GM12801 (cell line): ENCODE measurements at regions not wholly inside any gene's neighbourhood (a gene's known extent, or its start where the extent isn't known, plus 50 kb on each side); places are given as distances from the start of the nearest gene placed in this dataset.

Experiments used
- CTCF ChIP-seq: IDR thresholded peaks from one replicate; pipeline ENCODE4 v1.5.1; 2011; ENCODE audit warnings: control low read depth; ENCODE audit not compliant: insufficient read length; ENCODE audit errors: extremely low read depth

DNA sequence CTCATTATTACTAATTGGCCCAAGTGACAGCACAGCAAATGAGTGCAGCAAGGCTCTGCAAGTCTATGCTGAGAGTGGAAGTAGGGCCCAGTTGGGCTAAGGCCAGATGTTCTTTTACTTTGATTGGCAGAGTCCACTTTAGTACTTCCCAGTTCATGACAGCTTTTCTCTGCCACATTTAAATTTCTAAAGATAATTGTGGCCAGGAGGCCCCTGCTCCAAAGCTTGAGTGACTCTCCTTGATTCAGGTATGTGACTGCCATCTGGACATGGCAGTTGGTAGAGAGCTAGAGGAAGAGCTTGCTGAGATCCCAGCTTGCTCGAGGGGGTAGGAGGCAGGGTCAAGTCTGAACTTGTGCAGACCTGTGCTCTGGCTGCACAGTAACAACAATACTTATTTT lies 154.1 kb downstream of the CARTPT start:
- no peak for TF ChIP-seq CTCF

GRCh38 chr5:71874521-71874920 lies 155.4 kb downstream of the CARTPT start:
- no peak for TF ChIP-seq CTCF

GRCh38 chr5:71877511-71877910 lies 158.4 kb downstream of the CARTPT start:
- TF ChIP-seq CTCF, result no peak

- no peak for TF ChIP-seq CTCF
Measured at GRCh38 chr5:71880536-71880935, 161.5 kb downstream of the CARTPT start.

DNA sequence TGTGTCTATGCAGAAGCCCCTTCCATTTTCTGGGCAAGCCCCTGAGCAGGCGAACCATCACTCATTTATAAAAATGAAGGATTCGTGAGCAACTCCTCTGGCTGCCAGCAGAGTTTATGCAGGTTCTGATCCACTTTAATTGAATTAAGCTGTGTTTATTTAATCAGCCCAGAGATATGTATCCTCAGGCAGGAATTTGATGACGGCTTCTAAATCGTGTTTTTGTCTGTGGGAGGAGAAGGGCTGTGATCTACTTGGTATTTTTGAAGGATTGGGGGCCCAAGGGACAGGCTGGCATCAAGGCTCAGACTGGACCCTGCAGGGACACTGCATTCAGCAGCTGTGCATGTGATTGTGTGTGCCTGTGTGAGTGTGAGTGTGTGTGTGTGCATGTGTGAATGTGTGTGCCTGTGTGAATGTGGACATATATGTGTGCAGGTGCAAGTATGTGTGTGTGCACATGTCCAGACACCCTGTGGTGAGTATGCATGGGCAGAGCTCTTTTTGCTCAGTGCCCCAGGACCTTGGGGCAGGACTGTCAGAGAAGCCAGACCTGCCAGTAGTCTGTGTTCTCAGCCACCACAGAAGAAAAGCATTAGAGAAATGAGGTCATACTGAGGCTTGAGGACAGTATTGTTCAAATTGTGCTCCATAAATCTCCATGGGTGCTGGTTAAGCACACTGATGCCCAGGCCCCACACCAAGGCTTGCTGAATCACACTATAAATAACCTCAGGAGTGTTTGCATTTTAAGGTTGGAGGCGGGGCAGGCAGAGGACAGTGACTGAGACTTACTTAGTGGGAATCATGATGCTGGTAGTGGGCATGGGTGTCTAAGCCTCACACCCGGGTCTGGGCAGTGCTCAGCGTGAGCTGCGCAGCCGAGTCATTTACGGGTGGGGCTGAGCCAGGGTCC lies 164.0 kb downstream of the CARTPT start:
- TF ChIP-seq CTCF, result no peak

DNA sequence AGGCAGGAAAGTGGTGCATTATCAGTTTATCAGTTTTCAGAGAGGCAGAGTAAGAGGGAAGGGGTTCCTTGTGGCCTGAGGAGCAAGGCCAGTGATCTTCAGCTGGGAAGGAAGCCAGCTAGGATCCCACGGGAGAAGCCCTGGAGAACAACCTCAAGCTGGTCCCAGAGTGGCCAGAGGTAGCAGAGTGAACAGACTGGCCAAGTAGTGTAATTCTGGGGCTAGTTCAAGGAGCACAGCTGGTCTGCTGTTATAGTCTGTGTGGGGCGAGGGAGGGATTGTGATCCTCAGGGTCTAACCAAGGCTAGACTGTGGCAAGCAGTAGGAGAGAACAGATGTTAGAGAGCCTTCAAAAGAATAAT lies 164.6 kb downstream of the CARTPT start:
- no peak for TF ChIP-seq CTCF

- no peak for TF ChIP-seq CTCF
Measured at GRCh38 chr5:71884926-71885325, 165.9 kb downstream of the CARTPT start.

- TF ChIP-seq CTCF, result no peak
Measured at GRCh38 chr5:71886406-71886805, 167.3 kb downstream of the CARTPT start.
